ENCODE measurements at regions not wholly inside any gene's neighbourhood (a gene's known extent, or its start where the extent isn't known, plus 50 kb on each side); places are given as distances from the start of the nearest gene placed in this dataset.
"Not testable (repeated sequence)": the region's sequence is repeated elsewhere in the genome, so short reads cannot be mapped to it uniquely, and the experiment has no call there.

GRCh38 chr14:94839348-94839747, 69.4 kb upstream of the GSC start:
- intact Hi-C loops (cut with DNase I) = no loop called here
- no peaks in the 10 kb centered on the region for H3K36me3 ChIP-seq (ENCODE audit: control insufficient read depth in 1 of 2, insufficient read depth in 2 of 2, low read length in 1 of 2)

GRCh38 chr14:94836849-94837248, 66.9 kb upstream of the GSC start:
- H3K4me3 ChIP-seq (ENCODE audit: low read length in 2 of 2) = no peak overlapping the region
- 89 to 98% methylated on average over 2 of the region's 2 CpGs for WGBS, 2 donors
- no peak for DNase-seq
- H3K4me1 ChIP-seq (ENCODE audit: control insufficient read depth in 1 of 2, insufficient read depth in 2 of 2, low read length in 2 of 2) = no peaks in the 10 kb centered on the region
- no peak for ATAC-seq (ENCODE audit: low FRiP score)
- no peaks in the 10 kb centered on the region for H3K36me3 ChIP-seq (ENCODE audit: control insufficient read depth in 1 of 2, insufficient read depth in 2 of 2, low read length in 1 of 2)
- H3K27ac ChIP-seq (ENCODE audit: low read depth in 1 of 2, low read length in 2 of 2) = no peak overlapping the region
- no peaks in the 10 kb centered on the region for H3K27me3 ChIP-seq (ENCODE audit: control insufficient read depth in 1 of 2, insufficient read depth in 2 of 2, low read length in 1 of 2)
- H3K9me3 ChIP-seq (ENCODE audit: control insufficient read depth, low read length) = no peaks in the 10 kb centered on the region
- intact Hi-C loops (cut with DNase I) = no loop called here

More at GRCh38 chr14:94839348-94839747, 69.4 kb upstream of the GSC start:
- no peak for ATAC-seq (ENCODE audit: low FRiP score)
- H3K4me3 ChIP-seq (ENCODE audit: low read length in 2 of 2) = no peak overlapping the region
- no peaks in the 10 kb centered on the region for H3K9me3 ChIP-seq (ENCODE audit: control insufficient read depth, low read length)
- 66 to 67% methylated on average over 4 of the region's 4 CpGs for whole genome bisulfite sequencing, 2 donors
- no peaks in the 10 kb centered on the region for H3K4me1 ChIP-seq (ENCODE audit: control insufficient read depth in 1 of 2, insufficient read depth in 2 of 2, low read length in 2 of 2)
- H3K27me3 ChIP-seq (ENCODE audit: control insufficient read depth in 1 of 2, insufficient read depth in 2 of 2, low read length in 1 of 2) = no peaks in the 10 kb centered on the region
- no peak for DNase-seq
- no peak overlapping the region for H3K27ac ChIP-seq (ENCODE audit: low read depth in 1 of 2, low read length in 2 of 2)

DNA sequence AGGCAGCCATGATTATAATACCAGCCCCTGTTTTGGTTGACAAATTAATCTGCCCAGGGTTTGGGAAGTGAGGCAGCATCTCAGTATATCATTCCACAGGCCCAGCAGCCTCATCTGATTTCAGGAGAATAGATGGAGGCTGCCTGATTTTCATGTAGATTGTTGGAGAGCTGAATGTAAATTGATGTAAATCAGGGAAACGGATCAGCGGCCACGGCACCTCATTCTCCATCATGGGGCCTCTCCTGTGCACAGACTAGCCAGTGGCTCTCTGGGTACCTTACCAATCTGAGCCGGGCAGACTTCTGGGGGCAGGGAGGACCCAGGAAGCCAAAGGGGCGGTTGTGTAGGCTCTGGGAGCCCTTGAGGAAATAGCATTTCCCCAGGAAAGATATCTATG, 63.7 kb upstream of the GSC start:
- no peak for ATAC-seq (ENCODE audit: low FRiP score)
- Histone ChIP-seq H3K36me3 (ENCODE audit: control insufficient read depth in 1 of 2, insufficient read depth in 2 of 2, low read length in 1 of 2) (no peaks in the 10 kb centered on the region), H3K27me3 (ENCODE audit: control insufficient read depth in 1 of 2, insufficient read depth in 2 of 2, low read length in 1 of 2) (no peaks in the 10 kb centered on the region), H3K4me3 (ENCODE audit: low read length in 2 of 2) (no peak overlapping the region), H3K27ac (ENCODE audit: low read depth in 1 of 2, low read length in 2 of 2) (no peak overlapping the region), H3K9me3 (ENCODE audit: control insufficient read depth, low read length) (no peaks in the 10 kb centered on the region), H3K4me1 (ENCODE audit: control insufficient read depth in 1 of 2, insufficient read depth in 2 of 2, low read length in 2 of 2) (no peaks in the 10 kb centered on the region)
- DNase-seq = no peak
- intact Hi-C loops (cut with DNase I) = no loop called here
- 80 to 85% methylated on average over 5 of the region's 5 CpGs for WGBS, 2 donors

- H3K4me3 ChIP-seq (ENCODE audit: low read length in 2 of 2) = no peak overlapping the region
- DNase-seq (no peak), ATAC-seq (ENCODE audit: low FRiP score) (no peak)
- no peak overlapping the region for H3K27ac ChIP-seq (ENCODE audit: low read depth in 1 of 2, low read length in 2 of 2)
- no peaks in the 10 kb centered on the region for H3K4me1 ChIP-seq (ENCODE audit: control insufficient read depth in 1 of 2, insufficient read depth in 2 of 2, low read length in 2 of 2)
- WGBS, 2 donors = 40 to 44% methylated on average over 1 of the region's 1 CpG
- H3K9me3 ChIP-seq (ENCODE audit: control insufficient read depth, low read length) = no peaks in the 10 kb centered on the region
- no peaks in the 10 kb centered on the region for H3K27me3 ChIP-seq (ENCODE audit: control insufficient read depth in 1 of 2, insufficient read depth in 2 of 2, low read length in 1 of 2)
- intact Hi-C loops (cut with DNase I) = no loop called here
- H3K36me3 ChIP-seq (ENCODE audit: control insufficient read depth in 1 of 2, insufficient read depth in 2 of 2, low read length in 1 of 2) = no peaks in the 10 kb centered on the region
These were observed 61.2 kb upstream of the GSC start for GRCh38 chr14:94831085-94831484.

GRCh38 chr14:94827711-94828447, 58.0 kb upstream of the GSC start:
- no peak for DNase-seq
- Histone ChIP-seq H3K9me3 (ENCODE audit: control insufficient read depth, low read length) (peaks cover 2% of the 10 kb centered on the region), H3K27ac (ENCODE audit: low read depth in 1 of 2, low read length in 2 of 2) (no peak overlapping the region), H3K27me3 (ENCODE audit: control insufficient read depth in 1 of 2, insufficient read depth in 2 of 2, low read length in 1 of 2) (no peaks in the 10 kb centered on the region), H3K4me3 (ENCODE audit: low read length in 2 of 2) (no peak overlapping the region), H3K36me3 (ENCODE audit: control insufficient read depth in 1 of 2, insufficient read depth in 2 of 2, low read length in 1 of 2) (no peaks in the 10 kb centered on the region), H3K4me1 (ENCODE audit: control insufficient read depth in 1 of 2, insufficient read depth in 2 of 2, low read length in 2 of 2) (no peaks in the 10 kb centered on the region)
- 19 to 27% methylated on average over 7 of the region's 7 CpGs for WGBS, 2 donors
- ATAC-seq (ENCODE audit: low FRiP score) = peak; percentile 70
- intact Hi-C loops (cut with DNase I) = no loop called here

- ATAC-seq (ENCODE audit: low FRiP score) (no peak), DNase-seq (no peak)
- Histone ChIP-seq H3K27ac (ENCODE audit: low read depth in 1 of 2, low read length in 2 of 2) (no peak overlapping the region), H3K4me3 (ENCODE audit: low read length in 2 of 2) (no peak overlapping the region), H3K27me3 (ENCODE audit: control insufficient read depth in 1 of 2, insufficient read depth in 2 of 2, low read length in 1 of 2) (no peaks in the 10 kb centered on the region), H3K4me1 (ENCODE audit: control insufficient read depth in 1 of 2, insufficient read depth in 2 of 2, low read length in 2 of 2) (no peaks in the 10 kb centered on the region), H3K9me3 (ENCODE audit: control insufficient read depth, low read length) (peaks cover 2% of the 10 kb centered on the region), H3K36me3 (ENCODE audit: control insufficient read depth in 1 of 2, insufficient read depth in 2 of 2, low read length in 1 of 2) (no peaks in the 10 kb centered on the region)
- WGBS, 2 donors = 86 to 92% methylated on average over 4 of the region's 4 CpGs
- intact Hi-C loops (cut with DNase I) = no loop called here
These were observed 56.9 kb upstream of the GSC start for GRCh38 chr14:94826774-94827173.

GRCh38 chr14:94823556-94824341, 53.8 kb upstream of the GSC start:
- DNase-seq (no peak), ATAC-seq (ENCODE audit: low FRiP score) (no peak)
- peaks cover 2% of the 10 kb centered on the region for H3K9me3 ChIP-seq (ENCODE audit: control insufficient read depth, low read length)
- whole genome bisulfite sequencing, 2 donors = 68 to 72% methylated on average over 8 of the region's 8 CpGs
- intact Hi-C loops (cut with DNase I) = no loop called here
- H3K27ac ChIP-seq (ENCODE audit: low read depth in 1 of 2, low read length in 2 of 2) = no peak overlapping the region
- no peaks in the 10 kb centered on the region for H3K4me1 ChIP-seq (ENCODE audit: control insufficient read depth in 1 of 2, insufficient read depth in 2 of 2, low read length in 2 of 2)
- H3K36me3 ChIP-seq (ENCODE audit: control insufficient read depth in 1 of 2, insufficient read depth in 2 of 2, low read length in 1 of 2) = no peaks in the 10 kb centered on the region
- H3K4me3 ChIP-seq (ENCODE audit: low read length in 2 of 2) = no peak overlapping the region
- H3K27me3 ChIP-seq (ENCODE audit: control insufficient read depth in 1 of 2, insufficient read depth in 2 of 2, low read length in 1 of 2) = no peaks in the 10 kb centered on the region

DNA sequence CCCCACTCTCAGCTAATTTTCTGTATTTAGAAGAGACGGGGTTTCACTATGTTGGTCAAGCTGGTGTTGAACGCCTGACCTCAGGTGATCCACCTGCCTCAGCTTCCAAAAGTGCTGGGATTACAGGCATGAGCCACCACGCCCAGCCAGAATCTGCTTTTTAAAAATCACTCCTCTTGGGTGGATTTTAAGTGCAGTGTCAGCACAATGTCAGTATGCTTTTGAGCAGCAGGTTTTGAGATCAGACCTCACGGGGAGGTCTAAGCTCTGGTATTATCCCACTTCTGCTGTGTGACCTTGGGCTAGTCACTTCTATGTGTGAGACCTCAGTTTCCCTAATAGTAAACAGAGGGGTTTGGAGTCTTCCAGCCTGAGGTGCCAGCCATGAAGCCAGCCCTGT, 51.8 kb upstream of the GSC start:
- WGBS, 2 donors = 90 to 92% methylated on average over 4 of the region's 4 CpGs
- Histone ChIP-seq H3K27ac (ENCODE audit: low read depth in 1 of 2, low read length in 2 of 2) (no peak overlapping the region), H3K4me3 (ENCODE audit: low read length in 2 of 2) (no peak overlapping the region), H3K27me3 (ENCODE audit: control insufficient read depth in 1 of 2, insufficient read depth in 2 of 2, low read length in 1 of 2) (no peaks in the 10 kb centered on the region), H3K4me1 (ENCODE audit: control insufficient read depth in 1 of 2, insufficient read depth in 2 of 2, low read length in 2 of 2) (no peaks in the 10 kb centered on the region), H3K9me3 (ENCODE audit: control insufficient read depth, low read length) (peaks cover 2% of the 10 kb centered on the region), H3K36me3 (ENCODE audit: control insufficient read depth in 1 of 2, insufficient read depth in 2 of 2, low read length in 1 of 2) (no peaks in the 10 kb centered on the region)
- ATAC-seq (ENCODE audit: low FRiP score) (no peak), DNase-seq (no peak)
- intact Hi-C loops (cut with DNase I) = no loop called here

DNA sequence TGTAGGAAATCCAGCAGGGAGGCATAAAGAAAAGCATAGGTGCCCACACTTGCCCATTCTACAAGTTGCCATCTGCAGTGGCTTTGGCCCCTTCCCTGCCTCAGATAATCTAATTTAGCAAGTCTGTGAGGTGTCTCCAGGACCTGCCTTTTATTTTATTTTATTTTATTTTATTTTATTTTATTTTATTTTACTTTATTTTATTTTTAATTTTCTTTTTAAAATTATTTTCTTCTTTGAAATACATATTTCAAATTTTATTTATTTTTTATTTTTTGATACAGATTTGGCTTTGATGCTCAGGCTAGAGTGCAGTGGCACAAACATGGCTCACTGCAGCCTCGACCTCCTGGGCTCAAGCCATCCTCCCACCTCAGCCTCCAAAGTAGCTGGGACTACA, 51.0 kb upstream of the GSC start:
- H3K4me1 ChIP-seq (ENCODE audit: control insufficient read depth in 1 of 2, insufficient read depth in 2 of 2, low read length in 2 of 2); H3K27me3 ChIP-seq (ENCODE audit: control insufficient read depth in 1 of 2, insufficient read depth in 2 of 2, low read length in 1 of 2); intact Hi-C loops (cut with DNase I); H3K4me3 ChIP-seq (ENCODE audit: low read length in 2 of 2); H3K36me3 ChIP-seq (ENCODE audit: control insufficient read depth in 1 of 2, insufficient read depth in 2 of 2, low read length in 1 of 2); DNase-seq; H3K27ac ChIP-seq (ENCODE audit: low read depth in 1 of 2, low read length in 2 of 2); H3K9me3 ChIP-seq (ENCODE audit: control insufficient read depth, low read length); ATAC-seq (ENCODE audit: low FRiP score): not testable (repeated sequence)
- WGBS, 2 donors = 77 to 85% methylated on average over 1 of the region's 1 CpG
